ENCODE measurements at regions not wholly inside any gene's neighbourhood (a gene's known extent, or its start where the extent isn't known, plus 50 kb on each side); places are given as distances from the start of the nearest gene placed in this dataset.
"Not testable (repeated sequence)": the region's sequence is repeated elsewhere in the genome, so short reads cannot be mapped to it uniquely, and the experiment has no call there.

DNA sequence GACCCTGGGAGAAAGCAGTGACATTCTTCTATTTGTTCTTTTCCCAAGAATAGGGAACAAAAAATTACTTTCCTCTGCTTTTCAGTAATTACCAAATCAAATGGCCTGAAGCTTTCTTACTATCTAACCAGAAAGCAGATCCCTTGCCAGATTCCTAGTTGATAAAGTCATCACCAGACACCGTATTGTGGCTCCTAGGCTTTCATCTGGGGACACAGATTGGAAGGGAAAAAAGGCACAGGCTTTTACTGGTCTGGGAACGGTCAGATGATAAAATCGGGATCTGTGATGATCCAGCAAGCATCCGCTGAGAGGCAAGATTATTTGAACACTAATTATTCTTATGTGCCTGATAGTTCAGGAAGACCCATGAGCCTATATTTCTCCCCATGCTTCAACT is 79.1 kb upstream of the BCL2L14 start:
- no peak overlapping the region for H3K27ac Mint-ChIP-seq
- TF ChIP-seq, protein P1, sequence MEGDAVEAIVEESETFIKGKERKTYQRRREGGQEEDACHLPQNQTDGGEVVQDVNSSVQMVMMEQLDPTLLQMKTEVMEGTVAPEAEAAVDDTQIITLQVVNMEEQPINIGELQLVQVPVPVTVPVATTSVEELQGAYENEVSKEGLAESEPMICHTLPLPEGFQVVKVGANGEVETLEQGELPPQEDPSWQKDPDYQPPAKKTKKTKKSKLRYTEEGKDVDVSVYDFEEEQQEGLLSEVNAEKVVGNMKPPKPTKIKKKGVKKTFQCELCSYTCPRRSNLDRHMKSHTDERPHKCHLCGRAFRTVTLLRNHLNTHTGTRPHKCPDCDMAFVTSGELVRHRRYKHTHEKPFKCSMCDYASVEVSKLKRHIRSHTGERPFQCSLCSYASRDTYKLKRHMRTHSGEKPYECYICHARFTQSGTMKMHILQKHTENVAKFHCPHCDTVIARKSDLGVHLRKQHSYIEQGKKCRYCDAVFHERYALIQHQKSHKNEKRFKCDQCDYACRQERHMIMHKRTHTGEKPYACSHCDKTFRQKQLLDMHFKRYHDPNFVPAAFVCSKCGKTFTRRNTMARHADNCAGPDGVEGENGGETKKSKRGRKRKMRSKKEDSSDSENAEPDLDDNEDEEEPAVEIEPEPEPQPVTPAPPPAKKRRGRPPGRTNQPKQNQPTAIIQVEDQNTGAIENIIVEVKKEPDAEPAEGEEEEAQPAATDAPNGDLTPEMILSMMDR (IDR thresholded peaks at IDR 0.05; ENCODE audit: unreplicated experiment): no peak
- H3K4me1 Mint-ChIP-seq: no peaks in the 10 kb centered on the region
- no peak for DNase-seq (ENCODE audit: low spot score in 2 of 2, unreplicated experiment in 2 of 2)
- peaks cover 9% of the 10 kb centered on the region for H3K9me3 Mint-ChIP-seq
- H3K36me3 Mint-ChIP-seq: no peaks in the 10 kb centered on the region
- no peak overlapping the region for H3K4me3 Mint-ChIP-seq
- H3K27me3 Mint-ChIP-seq (ENCODE audit: low read depth): no peaks in the 10 kb centered on the region

DNA sequence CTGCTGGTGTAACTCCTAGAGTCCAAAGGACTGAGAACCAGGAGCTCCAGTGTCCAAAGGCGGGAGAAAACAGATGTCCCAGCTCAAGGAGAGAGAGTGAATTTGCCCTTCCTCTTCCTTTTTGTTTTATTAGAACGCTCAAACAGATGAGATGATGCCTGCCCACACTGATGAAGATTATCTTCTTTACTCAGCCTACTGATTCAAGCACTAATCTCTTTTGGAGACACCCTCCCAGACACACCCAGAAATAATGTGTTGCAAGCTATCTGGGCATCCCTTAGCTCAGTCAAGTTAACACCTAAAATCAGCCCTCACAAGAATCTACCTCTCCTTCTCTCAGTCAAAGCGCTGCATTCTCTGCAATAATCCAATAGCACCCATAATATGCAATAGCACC is 78.2 kb upstream of the BCL2L14 start:
- Mint-ChIP-seq H3K4me1 (no peaks in the 10 kb centered on the region), H3K27me3 (ENCODE audit: low read depth) (no peaks in the 10 kb centered on the region), H3K4me3 (no peak overlapping the region), H3K36me3 (no peaks in the 10 kb centered on the region), H3K9me3 (peaks cover 9% of the 10 kb centered on the region), H3K27ac (no peak overlapping the region)
- DNase-seq (ENCODE audit: low spot score in 2 of 2, unreplicated experiment in 2 of 2): no peak
- TF ChIP-seq, protein P1 (IDR thresholded peaks at IDR 0.05; ENCODE audit: unreplicated experiment): no peak

GRCh38 chr12:11998307-11998943 is 72.3 kb upstream of the BCL2L14 start:
- not testable (repeated sequence) for H3K9me3 Mint-ChIP-seq; DNase-seq (ENCODE audit: low spot score in 2 of 2, unreplicated experiment in 2 of 2)

GRCh38 chr12:11998944-11999315 is 71.8 kb upstream of the BCL2L14 start:
- H3K27ac Mint-ChIP-seq: no peak overlapping the region
- no peaks in the 10 kb centered on the region for H3K9me3 Mint-ChIP-seq
- no peaks in the 10 kb centered on the region for H3K4me1 Mint-ChIP-seq
- TF ChIP-seq, protein P1 (IDR thresholded peaks at IDR 0.05; ENCODE audit: unreplicated experiment): no peak
- no peak overlapping the region for H3K4me3 Mint-ChIP-seq
- H3K36me3 Mint-ChIP-seq: no peaks in the 10 kb centered on the region
- no peak for DNase-seq (ENCODE audit: low spot score in 2 of 2, unreplicated experiment in 2 of 2)
- H3K27me3 Mint-ChIP-seq (ENCODE audit: low read depth): no peaks in the 10 kb centered on the region

More at GRCh38 chr12:11998307-11998943, 72.3 kb upstream of the BCL2L14 start:
- not testable (repeated sequence) for H3K36me3 Mint-ChIP-seq; H3K27ac Mint-ChIP-seq; H3K4me3 Mint-ChIP-seq; H3K27me3 Mint-ChIP-seq (ENCODE audit: low read depth); H3K4me1 Mint-ChIP-seq

- H3K9me3 Mint-ChIP-seq: peaks cover 3% of the 10 kb centered on the region
- TF ChIP-seq, protein P1 (IDR thresholded peaks at IDR 0.05; ENCODE audit: unreplicated experiment): no peak
- H3K4me1 Mint-ChIP-seq: no peaks in the 10 kb centered on the region
- no peak overlapping the region for H3K4me3 Mint-ChIP-seq
- H3K27me3 Mint-ChIP-seq (ENCODE audit: low read depth): no peaks in the 10 kb centered on the region
- H3K36me3 Mint-ChIP-seq: no peaks in the 10 kb centered on the region
- DNase-seq (ENCODE audit: low spot score in 2 of 2, unreplicated experiment in 2 of 2): no peak
- H3K27ac Mint-ChIP-seq: no peak overlapping the region
Measured at GRCh38 chr12:12003609-12004008, 67.1 kb upstream of the BCL2L14 start.

DNA sequence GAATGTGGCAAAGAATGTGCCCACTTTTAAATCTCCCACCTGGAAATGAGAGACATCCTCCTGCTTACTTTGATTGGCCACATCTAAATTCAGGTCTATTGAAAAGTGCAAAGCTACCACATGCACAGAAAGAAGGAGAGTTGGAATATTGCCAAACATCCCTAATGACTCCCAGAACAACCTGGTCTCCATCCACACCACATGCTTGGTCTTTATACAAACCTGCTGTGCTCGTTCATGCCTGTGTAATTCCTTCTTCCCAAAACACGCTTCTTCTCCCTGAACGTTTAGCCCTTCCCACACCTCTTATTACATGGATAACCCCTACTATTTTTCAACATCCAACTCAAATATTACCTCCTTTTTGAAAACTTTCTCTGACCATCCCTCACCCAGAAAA is 66.2 kb upstream of the BCL2L14 start:
- Mint-ChIP-seq H3K4me1 (no peaks in the 10 kb centered on the region), H3K27me3 (ENCODE audit: low read depth) (no peaks in the 10 kb centered on the region), H3K4me3 (no peak overlapping the region), H3K9me3 (peaks cover 3% of the 10 kb centered on the region), H3K36me3 (no peaks in the 10 kb centered on the region), H3K27ac (no peak overlapping the region)
- DNase-seq (ENCODE audit: low spot score in 2 of 2, unreplicated experiment in 2 of 2): no peak
- TF ChIP-seq, protein P1 (IDR thresholded peaks at IDR 0.05; ENCODE audit: unreplicated experiment): no peak
